CD4-positive, alpha-beta T cell treated with Interleukin-4 for 4 hours (primary cell): ENCODE measurements at regions not wholly inside any gene's neighbourhood (a gene's known extent, or its start where the extent isn't known, plus 50 kb on each side); places are given as distances from the start of the nearest gene placed in this dataset.

Experiments
- DNase-seq: peaks from one replicate; pipeline ENCODE4 v3.0.0-alpha.2; 2020

- DNase-seq: no peak
Observed at GRCh38 chr13:34004676-34005075, 186.7 kb downstream of the RFC3 start.

DNA sequence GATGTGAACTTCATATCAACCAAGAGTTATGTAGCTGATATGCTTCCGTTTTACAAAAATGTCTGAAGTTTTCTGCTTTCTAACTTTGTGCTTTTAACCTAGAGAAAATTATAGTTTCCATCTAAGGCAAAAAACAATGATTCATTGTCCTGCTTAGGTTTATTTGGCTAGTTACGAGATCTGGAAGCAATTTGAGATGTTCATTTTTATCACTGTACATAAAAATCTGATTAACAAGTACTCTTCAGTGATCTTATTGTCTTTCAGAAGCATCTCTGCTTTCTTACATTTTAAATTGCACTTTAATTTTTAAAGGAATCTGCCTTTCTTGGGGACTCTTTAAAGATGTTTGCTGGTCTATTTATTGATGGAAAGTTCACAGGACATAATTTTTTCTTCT lies 188.1 kb downstream of the RFC3 start:
- no peak for DNase-seq

DNA sequence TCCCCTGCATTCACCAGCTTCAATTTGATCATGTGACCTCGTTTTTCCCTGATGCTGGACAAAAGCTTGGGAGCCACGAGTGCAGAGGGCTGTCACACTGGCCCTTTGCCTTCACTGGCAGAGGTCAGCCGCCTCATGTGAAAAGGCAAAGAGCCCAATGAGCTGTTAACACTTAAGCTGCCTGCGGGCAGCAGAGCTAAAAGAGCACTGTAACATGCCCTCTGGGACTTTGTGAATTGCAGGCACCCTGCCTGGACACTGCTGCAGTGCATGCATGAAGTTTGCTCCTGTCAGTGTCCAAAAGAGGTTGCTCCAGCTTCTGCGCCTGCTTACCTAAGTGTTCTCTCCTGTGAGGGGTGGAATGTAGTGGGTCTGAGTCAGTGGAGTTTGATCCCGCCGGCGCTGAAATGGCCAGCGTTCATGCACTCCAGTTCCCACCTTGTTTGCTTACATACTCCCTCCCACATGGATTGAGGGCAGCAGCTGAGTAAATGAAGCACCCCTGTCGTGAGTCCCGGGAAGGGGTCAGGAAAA lies 193.7 kb downstream of the RFC3 start:
- no peak for DNase-seq

- no peak for DNase-seq
Observed at GRCh38 chr13:34012382-34012781, 194.4 kb downstream of the RFC3 start.

GRCh38 chr13:34013061-34013460 lies 195.1 kb downstream of the RFC3 start:
- DNase-seq: no peak

DNA sequence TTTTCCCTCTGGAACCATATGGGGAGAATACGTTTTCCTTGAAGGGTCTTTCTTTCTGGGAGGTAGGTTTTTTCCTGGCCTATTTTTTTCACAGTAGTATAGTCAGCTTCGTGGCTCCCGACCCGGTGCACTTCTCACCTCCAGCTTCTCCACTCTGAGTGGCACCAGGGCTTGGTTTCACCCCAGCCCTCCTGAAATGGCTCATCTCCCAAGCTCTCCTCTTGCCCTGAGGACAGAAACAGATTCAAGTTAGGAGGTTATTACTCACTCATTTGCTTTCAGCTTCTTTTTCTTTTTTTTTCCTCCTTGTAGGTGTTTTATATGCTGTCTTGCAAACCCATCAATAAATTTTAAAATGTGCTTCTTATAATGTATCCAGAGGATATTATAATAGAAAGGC lies 199.3 kb downstream of the RFC3 start:
- DNase-seq: no peak

GRCh38 chr13:34019870-34020269 lies 201.9 kb downstream of the RFC3 start:
- DNase-seq: no peak

DNA sequence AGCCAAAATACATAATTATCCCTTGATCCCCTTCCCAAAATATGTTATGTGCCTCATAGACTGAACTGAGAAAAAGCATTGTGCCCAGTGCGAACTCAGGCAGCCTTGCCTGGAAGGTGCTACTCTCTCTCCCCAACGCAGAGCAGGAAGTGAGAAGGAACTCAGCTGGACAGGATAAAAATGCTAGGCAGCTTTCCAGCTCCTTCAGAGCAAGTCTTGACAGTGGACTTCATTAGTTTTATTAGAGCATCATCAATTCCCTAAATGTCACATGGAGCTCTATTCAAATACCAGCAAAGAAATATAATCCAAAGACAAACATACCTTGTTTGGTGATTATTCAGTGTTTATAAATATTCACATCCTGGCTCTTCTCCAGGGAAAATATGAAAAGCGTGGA lies 202.4 kb downstream of the RFC3 start:
- no peak for DNase-seq

- no peak for DNase-seq
Observed at GRCh38 chr13:34021619-34022018, 203.7 kb downstream of the RFC3 start.

DNA sequence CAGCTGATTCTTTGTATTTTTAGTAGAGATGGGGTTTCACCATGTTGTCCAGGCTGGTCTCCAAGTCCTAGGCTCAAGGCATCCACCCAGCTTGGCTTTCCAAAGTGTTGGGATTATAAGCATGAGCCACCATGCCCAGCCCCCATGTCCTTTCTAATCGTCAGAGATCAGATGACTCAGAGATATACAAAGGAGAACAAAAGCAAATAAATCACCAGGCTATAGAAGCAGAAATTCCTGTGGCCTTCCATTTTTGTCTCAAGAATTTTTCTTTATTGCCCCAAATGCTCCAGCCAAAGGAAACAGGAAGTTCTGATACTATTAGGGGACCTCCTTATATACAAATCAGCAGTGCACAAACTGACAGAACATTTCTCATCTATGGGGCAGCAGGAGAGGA lies 207.8 kb downstream of the RFC3 start:
- DNase-seq: no peak

DNA sequence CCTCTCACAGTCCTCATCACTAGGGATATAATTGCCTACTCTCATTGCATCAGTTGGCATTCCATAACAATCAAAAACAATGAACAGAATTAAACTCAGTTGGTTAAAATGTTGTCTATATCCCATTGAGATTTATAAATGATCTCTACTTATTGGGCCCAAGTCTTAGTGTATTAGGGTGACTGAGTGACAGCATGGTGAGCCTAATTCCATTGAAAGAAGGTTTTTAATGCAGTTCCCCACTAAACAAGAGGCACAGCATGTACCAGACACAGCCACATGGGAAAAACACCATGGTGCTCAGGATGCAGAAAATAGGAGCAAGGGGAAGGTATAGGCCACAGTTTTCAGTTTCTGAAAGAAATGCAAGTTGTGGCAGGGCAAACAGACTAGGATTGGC lies 208.4 kb downstream of the RFC3 start:
- DNase-seq: no peak

GRCh38 chr13:34028496-34029442 lies 210.8 kb downstream of the RFC3 start:
- no peak for DNase-seq

GRCh38 chr13:34030782-34031181 lies 212.8 kb downstream of the RFC3 start:
- DNase-seq: no peak

DNA sequence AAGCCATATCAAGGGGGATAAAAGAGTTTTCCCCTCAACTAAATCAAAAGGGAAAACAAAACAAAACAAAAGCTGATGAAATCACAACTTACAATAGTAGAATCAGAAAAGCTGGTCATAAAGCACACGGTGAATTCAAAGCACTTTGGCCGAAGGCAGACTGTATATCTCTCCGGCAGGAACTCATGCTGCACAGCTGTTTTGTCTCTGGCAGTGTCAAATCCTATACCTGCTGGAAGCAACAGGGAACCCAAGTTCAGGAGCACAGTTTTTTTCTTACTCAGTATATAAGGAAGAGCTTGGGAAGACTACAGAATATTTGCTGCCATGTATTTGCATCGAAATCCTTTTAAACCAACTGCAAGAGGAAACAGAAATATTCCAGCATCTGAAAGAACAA lies 213.7 kb downstream of the RFC3 start:
- DNase-seq: no peak

GRCh38 chr13:34034411-34034810 lies 216.5 kb downstream of the RFC3 start:
- DNase-seq: no peak

DNA sequence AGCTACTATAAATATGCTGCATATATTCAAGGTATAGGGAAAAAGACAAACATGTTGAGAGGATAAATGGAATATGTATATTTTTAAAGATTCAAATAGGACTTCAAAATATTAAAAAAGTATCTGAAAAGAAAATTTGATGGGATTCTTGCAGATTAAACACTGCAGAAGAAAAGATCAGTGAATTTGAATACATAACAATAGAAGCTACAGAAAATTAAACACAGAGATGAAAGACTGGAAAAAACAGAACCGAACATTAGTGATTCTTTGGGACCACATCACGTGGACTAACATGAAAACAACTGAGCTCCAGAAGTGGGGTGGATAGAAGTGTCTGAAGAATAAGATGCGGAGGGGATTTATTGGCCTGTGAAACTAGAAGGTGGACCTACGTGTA lies 217.2 kb downstream of the RFC3 start:
- DNase-seq: no peak

DNA sequence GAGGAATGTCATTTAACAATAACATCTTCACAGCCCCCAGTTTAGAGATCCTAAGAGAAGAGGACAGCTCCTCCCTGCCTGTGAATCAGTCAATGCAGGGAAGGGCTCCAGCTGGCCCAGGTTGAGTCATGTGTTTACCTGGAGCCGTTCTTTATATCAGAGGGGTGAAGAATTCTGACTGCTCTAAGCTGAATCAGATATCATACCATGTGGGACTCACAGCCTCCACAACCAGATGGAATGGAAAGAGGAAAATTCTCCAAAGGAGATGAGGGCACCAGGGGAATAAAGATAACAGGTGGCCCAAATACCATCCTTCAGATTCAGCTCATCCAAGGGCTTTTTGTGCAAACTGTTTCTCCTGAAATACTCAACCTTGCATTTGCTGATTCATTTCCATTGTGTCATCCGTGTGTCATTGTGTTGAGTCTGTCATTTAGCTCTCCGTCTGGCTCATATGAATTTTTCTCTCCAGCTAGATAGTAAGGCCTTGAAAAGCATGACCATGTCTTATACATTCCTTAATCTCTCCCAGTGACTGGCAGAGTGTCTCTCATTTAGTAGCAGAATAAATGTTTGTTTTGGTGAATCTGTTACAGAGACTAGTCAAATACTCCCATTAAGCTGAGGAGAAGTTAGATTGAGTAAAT lies 217.9 kb downstream of the RFC3 start:
- DNase-seq: no peak

DNA sequence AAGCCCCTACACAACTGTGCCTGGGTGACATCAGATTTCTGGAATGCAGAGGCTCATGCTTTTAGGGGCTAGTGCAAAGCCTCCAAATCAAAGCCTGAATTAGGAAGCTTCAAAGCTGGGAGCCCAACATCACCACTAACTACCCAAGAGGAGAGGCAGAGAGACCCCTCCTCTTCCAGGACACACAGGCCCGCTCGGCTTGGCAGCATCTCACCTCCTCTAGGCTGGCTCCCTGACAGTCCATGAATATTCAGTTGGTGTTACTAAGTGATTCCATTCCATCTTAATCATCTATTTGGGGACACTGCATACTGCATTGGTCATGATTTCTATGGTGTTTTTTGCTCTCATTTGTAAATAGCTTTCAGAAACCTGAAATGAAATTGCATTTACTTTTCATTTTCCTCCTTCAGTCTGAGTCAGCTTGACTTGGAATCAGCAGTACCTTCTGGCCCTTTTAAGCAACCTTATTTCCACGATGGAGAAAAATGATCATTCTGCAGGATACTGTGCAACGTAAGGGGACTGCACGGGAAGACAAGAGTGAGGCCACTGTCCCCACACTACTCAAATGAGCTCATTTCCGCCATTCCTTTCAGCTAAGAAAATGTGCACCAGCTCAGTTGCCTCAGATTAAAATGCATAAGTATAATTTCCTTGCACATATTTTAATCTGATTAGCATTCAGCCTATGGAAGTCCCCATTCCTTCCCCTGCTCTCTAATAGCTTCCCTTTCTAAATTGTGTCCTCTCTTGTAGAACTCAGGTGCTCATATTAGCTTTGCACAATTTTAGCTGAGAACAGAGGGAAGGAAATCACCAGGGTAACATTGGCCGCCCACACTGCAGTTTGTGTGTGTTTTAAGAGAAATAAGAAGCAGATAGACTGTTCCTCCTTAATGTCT lies 219.9 kb downstream of the RFC3 start:
- no peak for DNase-seq

DNA sequence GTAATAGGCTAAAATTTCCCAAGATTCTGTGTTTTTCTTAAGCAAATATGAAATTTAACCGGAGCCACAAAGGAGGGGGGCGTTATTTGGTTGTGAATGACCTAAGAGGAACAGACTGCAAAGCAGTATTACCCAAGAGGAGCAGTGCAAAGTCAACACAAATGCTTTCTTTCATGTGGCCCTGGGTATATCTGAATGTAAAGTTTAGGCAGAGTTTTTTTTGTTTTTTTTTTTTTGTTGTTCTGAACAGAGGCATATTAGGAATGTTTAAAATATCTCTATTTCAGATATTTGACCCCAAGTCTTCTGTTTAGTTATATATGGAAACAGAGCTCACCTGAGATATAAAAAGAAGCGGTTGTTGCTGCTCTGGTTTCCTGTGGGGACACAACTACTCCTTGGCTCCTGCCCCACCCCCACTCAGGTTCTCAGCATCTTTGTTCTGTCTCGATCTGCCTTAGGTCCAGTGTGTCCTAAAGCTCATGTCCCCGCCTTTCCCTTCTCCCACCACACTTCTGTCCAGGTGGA lies 220.7 kb downstream of the RFC3 start:
- DNase-seq: no peak

GRCh38 chr13:34039678-34040077 lies 221.7 kb downstream of the RFC3 start:
- no peak for DNase-seq

DNA sequence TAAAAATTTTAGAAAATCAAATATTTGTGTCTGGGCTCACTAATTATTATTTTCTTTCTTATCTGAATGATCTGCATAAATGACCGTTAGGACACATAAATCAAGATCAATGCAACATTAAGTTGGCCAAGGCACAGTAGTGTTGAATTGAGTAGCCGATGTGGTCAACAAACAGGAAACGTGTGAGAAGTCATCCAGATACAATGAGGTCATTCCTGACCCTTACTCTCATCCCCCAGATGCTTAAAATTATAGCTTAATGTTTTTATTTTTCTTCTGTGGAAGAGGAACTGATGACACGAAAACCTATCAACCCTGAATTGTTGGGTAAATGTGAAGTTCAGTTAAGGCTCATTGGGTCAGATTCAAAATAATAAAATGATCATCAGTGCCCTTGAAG lies 222.9 kb downstream of the RFC3 start:
- no peak for DNase-seq

- no peak for DNase-seq
Observed at GRCh38 chr13:34044041-34044440, 226.1 kb downstream of the RFC3 start.

GRCh38 chr13:34044660-34045080 lies 226.7 kb downstream of the RFC3 start:
- no peak for DNase-seq
